Hepatocyte (in vitro differentiated cells): ENCODE measurements at regions not wholly inside any gene's neighbourhood (a gene's known extent, or its start where the extent isn't known, plus 50 kb on each side); places are given as distances from the start of the nearest gene placed in this dataset.

ENCODE experiments used
- DNase-seq: peaks from one replicate; pipeline ENCODE4 v3.0.0-alpha.2; 2016; ENCODE audit warnings: low spot score
- H2AFZ ChIP-seq: fragments of 200-600 bp; sonication (generic); 2 replicates; pipeline ENCODE4 v1.6.0; 2016; ENCODE audit warnings: antibody characterized with exemption, mild to moderate bottlenecking
- H3K27ac ChIP-seq: fragments of 200-600 bp; sonication (generic); 2 replicates; pipeline ENCODE4 v1.5.1; 2016; ENCODE audit warnings: mild to moderate bottlenecking
- H3K27me3 ChIP-seq: fragments of 200-600 bp; sonication (generic); 2 replicates; pipeline ENCODE4 v1.6.1; 2016
- H3K36me3 ChIP-seq: fragments of 200-600 bp; sonication (generic); replicated peaks from 2 replicates; pipeline ENCODE4 v1.5.1; 2016; ENCODE audit warnings: low read depth; ENCODE audit not compliant: insufficient read depth
- H3K4me1 ChIP-seq: fragments of 200-600 bp; sonication (generic); 2 replicates; pipeline ENCODE4 v1.5.1; 2016; ENCODE audit warnings: mild to moderate bottlenecking, moderate library complexity; ENCODE audit not compliant: insufficient read depth
- H3K4me2 ChIP-seq: fragments of 200-600 bp; sonication (generic); 2 replicates; pipeline ENCODE4 v1.6.0; 2016
- H3K4me3 ChIP-seq: fragments of 200-600 bp; sonication (generic); 2 replicates; pipeline ENCODE4 v1.5.1; 2016; ENCODE audit warnings: mild to moderate bottlenecking
- H3K79me2 ChIP-seq: fragments of 200-600 bp; sonication (generic); 2 replicates; pipeline ENCODE4 v1.6.0; 2017; ENCODE audit warnings: mild to moderate bottlenecking
- H3K9me2 ChIP-seq: fragments of 200-600 bp; sonication (generic); replicated peaks from 2 replicates; pipeline ENCODE4 v1.6.0; 2017; ENCODE audit warnings: mild to moderate bottlenecking; ENCODE audit not compliant: insufficient read depth
- H3K9me3 ChIP-seq: fragments of 200-600 bp; sonication (generic); 2 replicates; pipeline ENCODE4 v1.5.1; 2016; ENCODE audit warnings: low read depth, mild to moderate bottlenecking
- H4K20me1 ChIP-seq: fragments of 200-600 bp; sonication (generic); 2 replicates; pipeline ENCODE4 v1.6.0; 2016; ENCODE audit warnings: mild to moderate bottlenecking; ENCODE audit not compliant: insufficient read depth, poor library complexity, severe bottlenecking
- EZH2 ChIP-seq: fragments of 200-600 bp; sonication (generic); IDR thresholded peaks from 2 replicates; pipeline ENCODE4 v1.6.1; 2016; ENCODE audit warnings: antibody characterized with exemption, mild to moderate bottlenecking, borderline replicate concordance
- EZH2phosphoT487 ChIP-seq: fragments of 200-600 bp; sonication (generic); IDR thresholded peaks from one replicate; pipeline ENCODE4 v1.6.1; 2018; ENCODE audit warnings: antibody characterized with exemption, mild to moderate bottlenecking, low read depth, moderate library complexity; ENCODE audit not compliant: unreplicated experiment, severe bottlenecking
- WGBS: methylation state at CpG from one replicate; pipeline ENCODE4 v1.1.6; 2016; ENCODE audit warnings: low lambda C conversion rate; ENCODE audit errors: missing lambda C conversion rate; 5-methylcytosine and 5-hydroxymethylcytosine counted together
- TF ChIP-seq, protein P1 (sequence below): fragments of 200-600 bp; sonication (generic); IDR thresholded peaks from 2 replicates; pipeline ENCODE4 v1.5.1; 2016; ENCODE audit warnings: antibody characterized with exemption, mild to moderate bottlenecking; ENCODE audit not compliant: poor library complexity

DNA sequence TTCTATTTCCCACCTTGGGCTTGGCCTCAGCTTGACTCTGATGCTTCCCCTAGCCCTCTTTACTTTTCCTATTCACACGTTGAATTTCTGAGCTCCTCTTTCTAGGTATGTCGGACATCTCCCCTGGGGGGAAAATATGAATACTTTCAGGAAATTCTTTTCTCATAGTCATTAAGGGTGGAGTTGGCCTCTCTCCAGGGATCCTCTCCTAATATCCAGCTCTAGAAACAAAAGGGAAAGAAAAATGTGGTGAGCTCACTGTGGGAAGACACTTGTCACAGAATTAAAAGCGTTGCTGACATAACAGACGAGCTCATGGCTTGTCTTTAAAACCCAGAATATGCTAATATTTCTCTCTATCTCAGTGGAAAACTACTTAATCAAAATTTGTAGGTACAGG, 132.7 kb upstream of the MEX3C start:
- H3K9me2 ChIP-seq, result no peaks in the 10 kb centered on the region
- no peak for DNase-seq
- no peaks in the 10 kb centered on the region for H3K9me3 ChIP-seq
- H3K4me2 ChIP-seq, result no peak overlapping the region
- TF ChIP-seq, protein P1, sequence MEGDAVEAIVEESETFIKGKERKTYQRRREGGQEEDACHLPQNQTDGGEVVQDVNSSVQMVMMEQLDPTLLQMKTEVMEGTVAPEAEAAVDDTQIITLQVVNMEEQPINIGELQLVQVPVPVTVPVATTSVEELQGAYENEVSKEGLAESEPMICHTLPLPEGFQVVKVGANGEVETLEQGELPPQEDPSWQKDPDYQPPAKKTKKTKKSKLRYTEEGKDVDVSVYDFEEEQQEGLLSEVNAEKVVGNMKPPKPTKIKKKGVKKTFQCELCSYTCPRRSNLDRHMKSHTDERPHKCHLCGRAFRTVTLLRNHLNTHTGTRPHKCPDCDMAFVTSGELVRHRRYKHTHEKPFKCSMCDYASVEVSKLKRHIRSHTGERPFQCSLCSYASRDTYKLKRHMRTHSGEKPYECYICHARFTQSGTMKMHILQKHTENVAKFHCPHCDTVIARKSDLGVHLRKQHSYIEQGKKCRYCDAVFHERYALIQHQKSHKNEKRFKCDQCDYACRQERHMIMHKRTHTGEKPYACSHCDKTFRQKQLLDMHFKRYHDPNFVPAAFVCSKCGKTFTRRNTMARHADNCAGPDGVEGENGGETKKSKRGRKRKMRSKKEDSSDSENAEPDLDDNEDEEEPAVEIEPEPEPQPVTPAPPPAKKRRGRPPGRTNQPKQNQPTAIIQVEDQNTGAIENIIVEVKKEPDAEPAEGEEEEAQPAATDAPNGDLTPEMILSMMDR, result no peak
- TF ChIP-seq EZH2, result no peak
- TF ChIP-seq EZH2phosphoT487, result no peak
- WGBS, result 71% methylated on average over 4 of the region's 4 CpGs
- H3K27me3 ChIP-seq, result no peaks in the 10 kb centered on the region
- no peaks in the 10 kb centered on the region for H4K20me1 ChIP-seq
- no peak overlapping the region for H3K27ac ChIP-seq
- no peaks in the 10 kb centered on the region for H3K4me1 ChIP-seq
- H3K36me3 ChIP-seq, result no peaks in the 10 kb centered on the region
- no peak overlapping the region for H2AFZ ChIP-seq
- no peak overlapping the region for H3K4me3 ChIP-seq
- H3K79me2 ChIP-seq, result no peaks in the 10 kb centered on the region

DNA sequence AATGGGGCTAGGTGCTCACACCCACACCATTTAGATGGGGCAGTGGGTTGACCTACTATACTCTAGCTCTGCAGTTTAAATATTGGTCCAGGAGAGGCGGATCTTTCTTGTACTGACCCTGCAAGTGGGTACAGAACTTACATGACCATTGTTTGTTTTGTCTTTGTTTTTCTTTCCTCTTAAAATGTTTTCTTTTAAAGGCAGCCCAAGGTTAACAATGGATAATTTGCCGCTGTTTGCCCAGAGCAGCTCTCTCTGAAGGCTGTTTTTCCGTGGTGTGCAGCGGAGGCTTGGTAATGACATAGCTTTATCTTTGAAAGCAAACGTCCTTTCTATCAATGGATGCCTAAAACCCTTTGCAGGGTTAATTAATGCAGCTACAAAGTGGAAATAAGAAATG, 133.3 kb upstream of the MEX3C start:
- Histone ChIP-seq H3K27ac (no peak overlapping the region), H3K9me2 (no peaks in the 10 kb centered on the region), H3K4me3 (no peak overlapping the region), H4K20me1 (no peaks in the 10 kb centered on the region), H3K4me1 (no peaks in the 10 kb centered on the region), H3K9me3 (no peaks in the 10 kb centered on the region), H2AFZ (no peak overlapping the region), H3K79me2 (no peaks in the 10 kb centered on the region), H3K36me3 (no peaks in the 10 kb centered on the region), H3K4me2 (no peak overlapping the region), H3K27me3 (no peaks in the 10 kb centered on the region)
- DNase-seq, result no peak
- TF ChIP-seq, protein P1, result no peak
- TF ChIP-seq EZH2 (no peak), EZH2phosphoT487 (no peak)
- WGBS, result 65% methylated on average over 5 of the region's 5 CpGs

DNA sequence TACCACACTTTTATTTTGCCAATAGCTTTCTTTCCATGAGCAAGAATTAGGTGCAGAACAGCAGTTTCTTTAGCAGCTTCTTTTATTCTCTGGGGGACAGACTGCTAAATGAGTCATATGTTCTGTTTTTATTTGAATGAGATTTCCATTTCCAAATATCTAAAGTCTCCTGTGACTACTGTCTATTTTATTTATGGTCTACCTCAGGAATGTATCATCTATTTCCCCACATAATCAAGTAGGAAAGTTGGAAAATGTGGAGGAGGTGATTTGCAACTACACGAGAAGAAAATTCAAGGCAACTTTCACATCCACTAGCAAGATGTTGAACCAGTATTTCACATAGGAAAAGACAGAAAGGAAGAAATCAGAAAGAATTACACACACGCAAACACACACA, 139.9 kb upstream of the MEX3C start:
- no peak overlapping the region for H2AFZ ChIP-seq
- no peak overlapping the region for H3K27ac ChIP-seq
- no peak overlapping the region for H3K4me3 ChIP-seq
- H3K4me2 ChIP-seq, result no peak overlapping the region
- H4K20me1 ChIP-seq, result no peaks in the 10 kb centered on the region
- H3K36me3 ChIP-seq, result no peaks in the 10 kb centered on the region
- TF ChIP-seq, protein P1, result no peak
- TF ChIP-seq EZH2phosphoT487, result no peak
- TF ChIP-seq EZH2, result no peak
- DNase-seq, result no peak
- no peaks in the 10 kb centered on the region for H3K27me3 ChIP-seq
- H3K9me3 ChIP-seq, result no peaks in the 10 kb centered on the region
- peaks cover 6% of the 10 kb centered on the region for H3K4me1 ChIP-seq
- 96% methylated on average over 2 of the region's 2 CpGs for WGBS
- no peaks in the 10 kb centered on the region for H3K79me2 ChIP-seq
- H3K9me2 ChIP-seq, result no peaks in the 10 kb centered on the region

DNA sequence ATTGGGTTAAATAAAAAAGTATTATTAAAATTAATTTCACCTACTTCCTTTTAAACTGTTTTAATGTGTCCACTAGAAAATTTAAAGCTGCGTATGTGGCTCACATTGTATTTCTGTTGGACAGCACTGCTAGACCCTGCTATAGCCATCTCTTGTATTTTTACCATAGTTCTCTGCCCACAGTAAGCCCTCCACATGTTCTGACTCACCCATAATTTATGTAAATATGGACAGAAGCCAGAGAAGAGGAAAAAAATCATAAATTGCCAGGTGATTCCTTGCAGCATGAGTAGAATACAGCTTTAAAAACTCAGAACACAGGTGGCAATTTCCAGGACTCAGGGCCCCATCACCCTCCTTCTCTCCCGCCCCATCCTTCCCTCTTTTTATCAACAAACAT, 142.4 kb upstream of the MEX3C start:
- 91% methylated on average over 2 of the region's 2 CpGs for WGBS
- H3K4me3 ChIP-seq, result no peak overlapping the region
- H2AFZ ChIP-seq, result no peak overlapping the region
- H4K20me1 ChIP-seq, result no peaks in the 10 kb centered on the region
- no peaks in the 10 kb centered on the region for H3K79me2 ChIP-seq
- DNase-seq, result peak; percentile 10
- peaks cover 9% of the 10 kb centered on the region for H3K4me1 ChIP-seq
- H3K27me3 ChIP-seq, result no peaks in the 10 kb centered on the region
- TF ChIP-seq, protein P1, result no peak
- TF ChIP-seq EZH2, result no peak
- no peak for TF ChIP-seq EZH2phosphoT487
- no peak overlapping the region for H3K27ac ChIP-seq
- no peak overlapping the region for H3K4me2 ChIP-seq
- no peaks in the 10 kb centered on the region for H3K36me3 ChIP-seq
- no peaks in the 10 kb centered on the region for H3K9me2 ChIP-seq
- H3K9me3 ChIP-seq, result no peaks in the 10 kb centered on the region
